ENCODE measurements at regions not wholly inside any gene's neighbourhood (a gene's known extent, or its start where the extent isn't known, plus 50 kb on each side); places are given as distances from the start of the nearest gene placed in this dataset.

DNA sequence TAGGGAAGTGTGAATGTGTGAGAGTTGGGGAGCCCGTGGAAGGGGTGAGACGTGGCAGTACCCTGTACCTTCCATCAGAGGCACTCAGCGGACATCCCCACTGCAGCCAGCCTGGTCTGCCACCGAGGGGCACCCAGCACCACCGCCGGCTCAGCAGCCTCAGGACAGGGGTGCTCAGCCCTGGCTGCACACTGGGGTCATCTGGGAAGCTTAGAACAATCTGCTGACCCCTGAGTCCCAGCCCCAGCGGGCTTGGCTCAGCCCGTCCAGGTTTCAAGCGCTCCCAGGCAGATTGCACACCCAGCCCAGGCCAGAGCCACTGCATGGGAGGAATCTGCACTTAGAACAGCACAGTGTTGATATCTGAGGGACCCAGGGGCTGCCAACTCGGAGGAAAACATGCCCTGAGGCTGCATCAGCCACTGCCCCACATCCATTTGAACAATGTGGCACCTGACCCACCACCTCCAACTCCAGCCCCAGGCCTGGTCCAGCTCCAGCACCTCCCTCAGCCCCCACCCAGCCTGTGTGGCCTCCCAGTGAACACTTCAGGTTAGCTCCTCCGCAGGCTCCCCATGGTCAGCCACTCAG, 147.1 kb upstream of the OTOS start:
- DNase-seq = no peak

DNA sequence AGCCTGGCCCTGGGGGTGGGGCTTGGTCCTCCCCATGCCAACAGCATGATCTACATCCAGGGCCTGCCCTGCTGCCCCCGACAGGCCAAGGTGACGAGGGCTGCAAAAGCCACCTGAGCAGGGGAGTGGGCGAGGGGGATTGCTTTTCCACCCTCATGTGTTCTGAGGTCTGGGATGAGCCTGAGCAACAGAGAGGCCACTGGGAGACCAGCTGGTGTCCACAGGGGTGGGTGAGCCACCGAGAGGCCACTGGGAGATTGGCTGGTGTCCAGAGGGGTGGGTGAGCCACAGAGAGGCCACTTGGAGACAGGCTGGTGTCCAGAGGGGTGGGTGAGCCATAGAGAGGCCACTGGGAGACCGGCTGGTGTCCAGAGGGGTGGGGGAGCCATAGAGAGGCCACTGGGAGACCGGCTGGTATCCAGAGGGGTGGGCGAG, 147.4 kb upstream of the GPC1 start:
- no peak for DNase-seq

DNA sequence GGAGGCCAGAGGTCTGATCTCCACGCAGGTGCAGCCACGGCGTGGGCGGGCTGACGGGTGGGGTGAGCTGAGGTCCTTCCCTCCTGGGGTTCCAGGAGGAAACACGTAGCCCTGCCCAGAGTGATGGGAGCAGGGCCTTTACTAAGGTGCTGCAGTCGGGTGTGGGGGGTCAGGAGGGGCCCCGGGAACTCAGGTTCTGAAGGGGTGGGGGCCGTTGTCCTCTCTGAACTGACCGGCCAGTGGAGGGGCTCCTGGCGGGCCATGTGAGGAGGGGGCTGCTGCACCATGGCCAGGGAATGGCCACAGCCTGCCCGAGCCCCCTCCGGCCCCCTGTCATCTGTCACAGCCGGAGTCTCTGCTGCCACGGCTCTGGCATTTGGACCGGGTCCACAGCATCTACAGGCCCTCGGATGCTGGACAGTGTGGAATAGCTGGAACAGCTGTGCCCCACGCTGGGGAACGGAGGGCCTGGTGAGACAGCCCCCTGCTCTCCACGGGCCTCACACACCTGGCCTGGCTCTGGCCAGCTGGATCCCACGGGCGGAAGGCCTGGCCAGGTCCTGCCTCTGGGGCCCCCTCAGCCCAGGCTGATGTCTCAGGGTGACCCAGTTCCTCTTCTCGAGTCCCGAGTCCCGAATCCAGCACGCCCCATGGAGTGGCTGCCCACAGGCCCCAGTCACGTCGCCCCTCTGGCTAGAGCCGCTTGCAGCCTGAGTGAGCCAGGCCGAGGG, 145.6 kb upstream of the GPC1 start:
- no peak for DNase-seq

DNA sequence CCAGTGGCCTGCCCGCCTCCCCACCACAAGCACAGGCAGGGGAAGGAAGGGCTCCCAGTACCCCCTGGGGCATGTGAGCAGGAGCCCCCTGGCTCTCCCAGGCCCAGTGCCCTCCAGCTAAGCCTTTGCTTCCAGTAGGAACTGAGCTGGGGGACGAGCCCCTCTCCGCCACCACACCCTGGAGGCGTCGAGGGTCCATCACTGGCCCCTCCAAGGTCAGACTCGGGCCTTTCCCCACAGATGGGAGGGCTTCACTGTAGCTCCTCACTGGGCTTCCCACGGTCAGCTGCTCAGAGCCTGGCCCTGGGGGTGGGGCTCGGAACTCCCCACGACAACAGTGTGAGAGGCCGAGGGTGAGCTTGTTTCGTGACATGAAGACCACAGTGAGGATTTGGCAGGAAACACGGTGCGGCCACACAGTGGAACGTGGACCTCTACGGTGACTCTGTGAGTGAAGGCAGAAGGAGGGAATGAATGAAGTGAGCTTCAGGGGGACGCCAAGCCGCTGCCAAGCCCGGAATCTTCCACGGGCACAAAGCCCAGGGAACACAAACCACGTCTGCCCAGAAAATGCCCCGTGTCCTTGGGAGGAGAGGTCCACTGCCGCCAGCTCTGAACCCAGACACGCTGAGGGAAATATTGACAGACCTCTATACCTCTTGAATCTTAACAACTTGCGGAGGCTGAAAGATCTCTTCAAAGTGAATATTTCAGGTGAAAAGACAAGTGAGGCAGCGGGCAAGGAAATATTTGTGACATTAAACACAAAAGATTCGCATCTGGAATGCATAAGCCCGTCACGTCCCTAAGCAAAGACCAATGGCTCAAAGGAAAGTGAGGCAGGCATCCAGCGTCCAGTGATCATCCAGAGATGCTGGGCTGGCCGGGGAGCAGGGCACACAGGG, 144.8 kb upstream of the GPC1 start:
- no peak for DNase-seq

DNA sequence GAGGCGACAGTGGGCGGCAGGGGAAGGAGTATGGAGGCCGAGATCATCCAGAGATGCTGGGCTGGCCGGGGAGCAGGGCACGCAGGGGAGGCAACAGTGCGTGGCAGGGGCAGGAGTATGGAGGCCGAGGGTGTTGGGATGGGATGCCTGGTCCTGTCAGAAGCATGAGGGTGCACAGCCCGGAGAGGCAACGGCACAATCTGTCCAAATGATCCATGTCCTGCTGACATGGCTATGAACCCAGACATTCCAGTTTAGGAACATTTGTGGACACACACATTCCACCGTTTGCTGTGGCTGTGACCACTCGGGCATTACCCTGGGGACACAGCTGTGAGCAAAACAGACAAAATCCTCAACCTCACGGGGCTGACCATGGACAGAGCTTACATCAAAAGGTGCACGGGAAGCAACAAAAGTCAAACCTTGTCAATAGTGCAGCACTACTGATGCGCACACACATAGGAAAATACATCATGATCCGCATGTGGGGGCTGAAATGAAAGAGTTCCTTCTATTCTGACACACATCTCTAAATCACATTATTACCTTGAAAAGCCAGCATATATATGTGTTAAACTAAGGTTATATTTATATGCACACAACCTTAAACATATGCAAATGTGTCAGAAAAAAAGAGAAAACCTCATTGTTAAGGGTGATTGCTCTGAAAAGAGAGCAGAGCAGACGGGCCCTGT, 144.0 kb upstream of the GPC1 start:
- DNase-seq = no peak

DNA sequence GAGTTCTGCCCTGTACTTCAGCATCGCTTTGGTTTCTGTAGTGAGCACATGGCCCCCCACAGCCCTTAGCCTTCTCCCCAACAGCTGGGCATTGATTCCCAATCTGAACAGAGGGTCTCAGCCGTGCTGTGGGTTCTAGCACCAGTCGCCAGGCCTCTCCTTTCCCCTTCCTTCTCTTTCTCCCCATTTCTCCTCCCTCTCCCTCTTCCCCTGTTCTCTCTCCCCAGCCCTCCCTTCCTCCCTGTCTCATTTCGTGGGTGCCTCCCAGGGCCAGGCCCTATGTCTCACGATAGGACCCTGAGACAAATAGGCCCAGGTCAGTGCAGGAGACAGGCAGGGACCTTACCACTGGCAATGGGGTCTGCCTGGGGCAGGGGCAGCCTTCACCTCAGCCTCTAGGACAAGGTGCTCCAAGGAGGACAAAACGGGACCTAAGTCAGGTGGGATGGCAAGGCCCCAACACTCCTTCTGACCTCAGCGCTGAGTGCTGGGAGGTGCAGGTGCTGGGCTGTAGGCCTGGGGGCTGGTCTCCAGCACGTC, 143.4 kb upstream of the GPC1 start:
- no peak for DNase-seq

DNA sequence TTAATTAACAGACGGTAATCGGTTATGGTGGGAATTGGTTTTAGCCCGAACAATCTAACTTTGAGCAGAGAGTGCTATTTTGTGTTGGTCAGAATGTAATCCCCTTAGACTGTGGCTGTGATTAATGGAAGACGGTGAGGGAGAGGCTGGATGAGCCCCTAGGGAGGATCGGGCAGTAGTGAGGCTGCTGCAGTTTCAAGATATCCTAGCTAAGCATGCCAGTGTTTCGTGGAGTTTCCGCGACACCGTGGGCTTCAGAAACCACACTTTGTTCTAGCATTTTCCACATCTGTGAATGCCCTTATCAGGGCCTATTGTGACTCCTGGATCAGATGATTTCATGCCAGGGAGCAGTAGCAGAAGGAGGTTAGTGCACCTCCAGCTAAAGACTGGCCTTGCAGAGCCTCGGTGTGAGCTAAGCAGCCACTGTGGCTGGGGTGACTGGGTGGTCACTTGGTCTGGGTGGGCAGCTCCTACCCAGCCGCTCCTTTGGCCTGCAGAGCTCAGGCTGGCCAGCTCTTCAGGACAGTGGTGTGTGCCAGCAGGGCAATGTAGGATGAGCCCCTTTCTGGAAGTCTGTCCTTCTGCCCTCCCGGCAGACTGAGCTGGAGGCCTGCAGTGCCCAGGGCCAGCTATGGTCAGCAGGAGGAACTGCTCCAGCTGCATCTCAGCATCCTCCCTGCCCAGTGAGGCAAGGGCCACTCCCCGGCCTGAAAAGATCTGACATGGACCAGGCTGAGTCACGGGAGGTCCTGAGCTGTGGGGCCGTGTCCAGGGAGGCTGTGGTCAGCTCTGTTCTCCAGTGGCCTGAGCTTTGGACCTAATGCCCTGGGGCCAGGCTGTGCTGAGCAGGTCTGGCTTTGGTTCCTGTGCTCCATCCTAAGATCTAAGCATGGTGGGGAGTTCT, 142.6 kb upstream of the GPC1 start:
- DNase-seq = no peak

DNA sequence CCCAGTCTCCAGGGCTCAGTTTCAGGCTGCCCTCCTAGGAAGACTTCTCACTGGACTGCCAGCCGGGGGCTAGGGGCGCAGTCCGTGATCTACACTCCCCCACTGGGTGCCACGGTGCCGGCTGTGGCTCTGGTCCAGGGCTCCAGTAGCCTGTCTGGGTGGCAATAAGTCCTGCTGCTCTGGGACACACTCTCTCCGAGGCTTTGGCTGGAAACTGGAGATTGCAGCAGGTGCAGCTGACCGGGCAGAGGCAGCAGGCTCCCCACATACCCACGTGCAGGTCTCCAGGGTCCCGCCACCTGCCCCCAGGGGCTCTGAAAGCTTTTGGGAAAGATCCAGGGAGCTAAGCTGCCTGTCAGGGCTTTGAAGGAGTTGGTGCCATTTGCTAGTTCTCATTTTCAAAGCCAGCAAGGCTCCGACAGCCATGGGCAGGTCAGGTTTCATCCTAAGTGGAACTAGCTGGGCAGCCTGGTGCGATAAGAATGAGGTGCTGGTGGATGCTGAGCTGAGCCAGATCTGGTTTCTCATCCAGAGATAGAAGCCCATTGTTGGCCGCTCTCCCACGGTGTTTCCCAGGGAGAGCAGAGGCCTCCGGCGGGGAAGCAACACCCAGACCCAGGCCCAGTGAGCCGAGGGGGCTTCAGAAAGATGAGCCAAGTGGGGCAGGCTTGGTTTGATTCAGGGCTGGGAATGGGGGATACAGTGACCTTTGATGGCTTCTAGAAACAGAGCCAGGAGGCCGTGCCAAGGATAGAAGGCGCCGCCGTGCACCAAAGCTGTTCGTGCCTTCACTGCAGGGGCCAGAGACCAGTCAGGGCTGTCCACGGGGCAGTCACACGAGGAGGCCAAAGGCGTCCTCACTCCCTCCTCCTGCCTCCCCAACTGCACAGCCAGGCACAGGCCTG, 141.7 kb upstream of the GPC1 start:
- no peak for DNase-seq

DNA sequence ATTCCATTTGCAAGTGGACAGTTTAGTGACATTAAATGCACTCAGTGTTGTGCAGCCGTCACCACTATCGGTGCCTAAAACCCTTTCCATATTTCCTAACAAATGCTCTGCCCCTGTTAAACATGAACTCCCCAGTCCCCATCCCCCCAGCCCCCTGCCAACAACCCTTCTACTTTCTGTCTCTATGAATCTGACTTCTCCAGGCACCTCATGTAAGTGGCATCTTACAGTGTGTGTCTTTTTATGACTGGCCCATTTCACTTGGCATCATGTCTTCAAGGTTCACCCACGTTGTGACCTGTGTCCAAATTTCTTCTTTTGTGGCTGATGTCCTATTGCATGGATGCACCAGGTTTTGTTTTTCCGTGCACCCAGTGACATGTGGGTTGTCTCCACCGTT, 140.9 kb upstream of the GPC1 start:
- DNase-seq = no peak

DNA sequence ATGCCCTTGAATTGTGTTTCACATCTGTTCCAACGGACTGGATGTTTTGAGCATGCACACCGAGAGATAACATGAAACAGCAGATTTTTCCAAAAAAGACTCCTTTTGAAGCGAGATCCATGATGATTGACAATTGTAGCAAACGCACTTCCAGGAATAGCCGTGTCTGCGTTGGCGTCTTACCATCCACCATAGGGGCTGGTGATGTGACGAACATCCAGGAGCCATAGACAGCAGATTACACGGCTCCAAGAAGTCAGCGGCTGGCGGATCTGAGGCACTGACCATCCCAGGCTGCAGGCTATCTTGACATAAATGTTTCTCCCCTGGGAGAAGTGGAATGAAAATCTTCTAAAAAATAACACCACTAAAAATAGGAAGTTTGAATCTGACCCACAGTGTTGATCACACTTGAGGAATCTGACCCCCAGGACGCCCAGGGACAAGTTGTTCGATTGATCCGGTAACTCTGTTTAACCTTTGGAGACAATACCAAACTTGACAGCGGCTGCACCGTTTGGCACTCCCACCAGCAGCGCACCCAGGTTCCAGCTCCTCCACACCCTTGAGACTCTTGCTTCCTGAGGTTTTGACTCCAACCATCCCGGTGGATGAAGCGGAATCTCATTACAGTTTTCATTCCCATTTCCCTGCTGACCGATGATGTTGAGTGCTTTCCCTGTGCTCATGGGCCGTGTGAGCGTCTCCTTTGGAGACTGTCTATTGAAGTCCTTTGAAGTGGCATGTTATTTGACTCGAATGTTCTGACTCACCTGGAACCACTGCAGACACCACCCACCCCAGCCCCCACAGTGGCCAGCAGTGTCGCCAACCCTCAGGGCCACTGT, 140.0 kb upstream of the GPC1 start:
- no peak for DNase-seq

DNA sequence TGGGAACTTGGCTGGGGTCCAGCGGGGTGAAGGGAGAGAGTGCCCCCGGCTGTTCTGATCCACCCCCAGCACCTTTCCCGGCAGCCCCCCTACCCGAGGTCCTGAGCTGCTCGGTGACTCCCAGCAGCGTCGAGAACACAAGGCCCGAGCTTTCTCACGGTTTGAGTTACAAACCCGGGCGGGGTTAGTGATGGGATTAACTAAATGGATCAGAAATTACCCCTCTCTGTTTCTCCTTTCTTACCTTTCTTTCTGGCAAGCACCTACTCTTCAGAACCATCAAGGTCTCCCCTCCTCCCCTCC, 139.4 kb upstream of the GPC1 start:
- DNase-seq = no peak

DNA sequence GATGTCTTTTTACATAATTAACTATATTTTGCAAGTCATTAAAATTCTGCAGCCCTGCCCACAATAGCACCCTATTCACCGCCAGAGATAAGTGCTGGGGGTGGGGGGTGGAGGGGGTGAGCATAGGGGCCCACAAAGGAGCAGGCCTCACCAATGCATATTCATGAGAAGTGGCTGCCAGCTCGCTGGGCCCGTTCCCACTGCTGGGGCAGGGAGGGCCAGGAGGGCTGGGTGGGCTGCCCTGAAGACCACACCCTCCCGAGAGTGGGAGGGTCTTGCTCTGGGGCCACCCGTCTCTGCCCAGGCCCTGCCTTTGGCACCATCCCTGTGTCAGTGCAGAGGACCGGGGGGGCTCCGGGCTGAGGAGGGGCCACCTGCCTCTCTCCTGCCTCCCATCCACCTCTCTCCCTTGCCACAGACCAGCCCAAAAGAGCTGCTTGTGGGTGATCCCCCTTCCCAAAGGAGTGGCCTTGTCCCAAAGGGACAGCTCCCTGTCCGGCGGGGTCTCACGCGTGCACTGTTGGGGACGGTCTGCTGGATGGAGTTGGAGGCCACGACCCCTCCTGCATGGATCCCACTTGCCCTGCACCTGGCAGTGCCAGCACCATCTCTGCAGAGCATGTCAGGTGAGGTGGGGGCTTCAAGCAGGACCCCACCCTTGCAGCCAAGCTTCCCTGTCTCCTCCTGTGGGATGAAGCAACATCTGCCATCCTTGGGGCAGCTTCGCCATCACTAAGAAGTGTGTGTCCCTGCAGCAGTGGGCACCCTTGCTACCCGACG, 138.8 kb upstream of the GPC1 start:
- no peak for DNase-seq

DNA sequence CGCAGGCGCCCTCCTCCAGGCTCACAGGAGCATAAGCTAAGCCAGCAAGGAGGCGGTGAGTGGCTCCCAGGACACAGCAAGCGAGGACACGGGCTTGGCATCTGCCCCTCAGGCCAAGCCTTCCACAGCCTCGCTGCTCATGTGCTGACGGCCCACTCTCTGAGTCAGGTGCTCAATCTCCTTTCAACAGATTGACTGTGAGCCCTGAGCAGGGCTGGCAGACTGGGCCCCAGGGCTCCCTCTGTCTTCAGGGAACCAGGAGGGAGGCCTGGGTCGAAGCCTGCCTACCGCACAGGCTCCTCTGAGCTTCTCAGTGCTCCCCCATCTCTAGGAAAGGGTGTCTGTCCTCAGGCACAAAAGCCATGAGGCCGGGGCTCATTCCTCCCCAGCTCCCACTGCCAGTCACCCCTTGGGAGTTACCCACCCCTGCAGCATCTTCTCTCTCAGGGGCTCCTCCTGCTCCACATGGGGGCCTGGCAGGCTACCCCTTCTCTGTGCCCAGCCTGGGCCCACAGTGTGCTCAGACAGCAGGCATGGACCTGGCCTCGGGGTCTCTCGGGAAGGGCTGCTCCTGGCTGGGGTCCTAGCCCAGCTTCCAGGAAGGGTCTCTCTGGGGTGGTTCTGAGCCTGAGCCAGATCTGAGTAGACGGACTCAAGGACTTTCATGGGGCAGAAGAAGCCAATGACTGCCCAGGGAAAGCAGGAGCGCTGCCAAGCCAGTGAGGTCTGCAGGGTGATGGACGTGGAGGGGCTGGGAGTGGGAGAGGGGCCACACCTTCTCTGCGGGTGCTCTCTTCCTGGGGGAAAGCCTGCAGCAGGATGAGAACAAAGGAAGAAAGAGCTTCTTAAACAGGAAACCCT, 138.0 kb upstream of the GPC1 start:
- no peak for DNase-seq

DNA sequence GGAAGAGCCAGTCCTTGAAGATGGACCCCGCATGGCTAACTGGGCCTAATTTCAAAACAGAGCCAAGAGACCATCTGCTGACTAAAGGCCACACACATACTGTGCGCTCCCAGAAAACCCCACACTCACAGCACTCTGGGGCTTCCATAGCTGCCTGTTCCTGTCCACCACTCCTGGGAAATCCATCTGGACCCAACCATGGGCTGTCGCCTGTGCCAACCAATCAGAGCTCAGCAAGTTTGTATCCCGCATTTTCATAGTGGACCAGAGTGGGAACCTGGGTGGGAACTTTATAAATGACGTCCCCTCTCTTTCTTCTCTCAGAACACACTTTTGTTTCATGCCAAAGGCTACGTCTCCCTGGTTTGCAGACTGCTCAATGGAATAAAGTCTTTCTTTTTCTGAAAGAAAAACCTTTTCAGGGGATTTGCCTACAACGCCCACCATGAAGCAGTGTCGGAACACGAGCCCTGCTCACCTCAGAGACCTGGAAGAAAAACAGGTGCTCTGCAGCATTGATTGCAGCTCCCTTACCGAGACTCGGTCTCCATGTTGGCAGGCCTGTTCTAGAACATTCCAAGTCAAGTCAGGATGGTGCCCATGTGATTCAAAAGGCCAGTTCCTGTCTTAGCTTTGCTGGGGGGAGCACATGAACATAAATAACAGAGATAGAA, 137.2 kb upstream of the GPC1 start:
- DNase-seq = no peak

DNA sequence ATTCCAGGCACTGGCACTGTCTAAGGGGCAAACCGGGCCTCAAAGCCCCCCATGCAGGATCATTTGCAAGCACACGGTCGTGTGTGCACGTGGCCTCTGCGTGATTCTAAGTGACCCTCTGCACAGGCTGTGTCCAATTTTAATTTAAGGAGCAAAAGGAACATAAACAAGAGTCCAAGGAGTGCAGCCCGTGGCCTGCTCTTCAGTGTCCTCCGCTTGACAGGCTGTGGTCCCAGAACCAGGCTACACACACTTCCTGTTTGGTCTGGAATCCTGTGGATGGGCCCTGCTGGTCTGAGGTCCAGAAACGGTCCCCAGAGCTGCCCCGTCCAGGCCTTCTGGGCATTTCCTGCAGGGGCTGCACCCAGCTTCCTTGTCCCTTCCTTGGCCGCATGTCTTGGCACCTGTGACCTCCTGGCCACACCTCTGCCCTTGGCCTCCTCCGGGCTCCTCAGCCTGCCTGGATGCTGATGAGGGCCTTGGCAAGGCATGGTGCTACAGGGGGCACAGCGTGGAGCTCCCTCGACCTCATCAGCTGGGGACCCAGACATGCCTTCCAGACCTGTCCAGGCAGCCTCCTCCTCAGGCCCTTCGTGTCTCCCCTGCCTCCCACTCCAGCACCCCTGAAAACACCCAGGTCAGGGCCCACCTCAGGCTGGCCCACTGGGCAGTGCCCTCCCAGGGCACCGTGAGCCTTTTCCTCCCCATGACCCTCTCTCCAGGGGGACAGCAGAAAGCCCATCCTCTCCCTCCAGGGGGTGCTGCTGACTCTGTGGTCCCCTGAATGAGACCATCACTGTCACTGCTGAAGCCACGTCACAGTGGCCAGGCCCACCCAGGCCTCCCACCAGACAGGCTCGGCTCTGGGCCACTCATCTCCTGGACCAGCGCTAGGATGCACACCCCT, 136.4 kb upstream of the GPC1 start:
- DNase-seq = no peak

DNA sequence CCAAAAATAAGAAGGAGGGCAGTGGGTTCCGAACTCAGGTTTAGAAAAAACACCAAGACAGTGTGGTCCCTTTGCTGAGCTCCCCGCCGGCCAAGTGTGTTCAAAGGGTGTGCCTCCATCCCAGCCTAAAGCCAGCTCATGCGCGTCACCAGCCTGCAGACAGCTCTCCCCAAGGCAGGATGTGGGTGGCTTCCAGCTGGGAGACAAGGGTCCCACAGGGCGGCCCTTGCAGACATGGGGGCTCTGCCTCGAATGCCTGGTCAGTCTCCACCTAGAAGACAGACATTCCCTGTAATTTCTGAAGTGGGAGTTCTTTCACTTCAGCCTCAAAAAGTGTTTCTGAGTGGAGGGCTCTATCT, 135.8 kb upstream of the GPC1 start:
- DNase-seq = no peak
